H1 (cell line): ENCODE measurements at regions not wholly inside any gene's neighbourhood (a gene's known extent, or its start where the extent isn't known, plus 50 kb on each side); places are given as distances from the start of the nearest gene placed in this dataset.

Experiments used
- CTCF ChIA-PET: fragments of 300-600 bp; sonication (Branson Sonifier 250); formaldehyde crosslinking; loops from one replicate; lab custom pipeline; 2021; ENCODE audit not compliant: partially characterized antibody; lab: Charles Lee
- POLR2A ChIA-PET: fragments of 300-600 bp; sonication (Branson Sonifier 250); formaldehyde crosslinking; loops from one replicate; lab custom pipeline; 2021; ENCODE audit warnings: inconsistent platforms; ENCODE audit not compliant: partially characterized antibody; lab: Charles Lee
- DNase-seq, 2 experiments: peaks; one replicate each; pipeline versions ENCODE4 v3.0.0 to v3.0.0-alpha.2; 2010 to 2022; ENCODE audit warnings: low spot score in 2 of 2, low read depth in 1 of 2, mixed read lengths in 1 of 2
- FAIRE-seq: peaks from 2 replicates; lab custom pipeline; 2011; peaks lifted over from hg19 to GRCh38; lab: Jason Lieb, UNC
- H2AFZ ChIP-seq: 2 replicates; pipeline ENCODE4 v1.8.1; 2012; ENCODE audit warnings: low read length, inconsistent platforms
- H2AK5ac ChIP-seq: 2 replicates; pipeline ENCODE4 v1.6.1; 2013; ENCODE audit warnings: low read depth, low read length
- H2BK120ac ChIP-seq: replicated peaks from 2 replicates; pipeline ENCODE3; 2013; ENCODE audit warnings: low read depth, low read length, inconsistent platforms
- H2BK12ac ChIP-seq: 2 replicates; pipeline ENCODE4 v1.6.1; 2013; ENCODE audit warnings: low read depth, low read length
- H2BK15ac ChIP-seq: 2 replicates; pipeline ENCODE4 v1.6.1; 2013; ENCODE audit warnings: low read length
- H2BK20ac ChIP-seq: 2 replicates; pipeline ENCODE4 v1.6.1; 2013; ENCODE audit warnings: low read length
- H2BK5ac ChIP-seq: 2 replicates; pipeline ENCODE4 v1.6.1; 2013; ENCODE audit warnings: low read depth, low read length
- H3K14ac ChIP-seq: 2 replicates; pipeline ENCODE4 v1.6.1; 2013; ENCODE audit warnings: inconsistent platforms; ENCODE audit not compliant: insufficient read length
- H3K18ac ChIP-seq: 2 replicates; pipeline ENCODE4 v1.6.1; 2013; ENCODE audit warnings: low read length; ENCODE audit errors: extremely low read depth
- H3K23ac ChIP-seq: 2 replicates; pipeline ENCODE4 v1.6.1; 2013; ENCODE audit warnings: inconsistent platforms; ENCODE audit not compliant: insufficient read length
- H3K23me2 ChIP-seq: 2 replicates; pipeline ENCODE4 v1.6.1; 2013; ENCODE audit warnings: low read depth, low read length
- H3K27ac ChIP-seq: 2 replicates; pipeline ENCODE4 v1.6.1; 2011; ENCODE audit warnings: low read depth, low read length, inconsistent platforms
- H3K27me3 ChIP-seq, 4 experiments: replicated peaks in 1 of 4; 1 replicate in 1 of 4; 2 replicates in 3 of 4; pipeline versions ENCODE4 v1.6.1 to v1.8.1; 2011 to 2013; ENCODE audit warnings: low read length in 3 of 4, mild to moderate bottlenecking in 3 of 4, inconsistent platforms in 2 of 4, mixed read lengths in 2 of 4, moderate library complexity in 1 of 4; ENCODE audit not compliant: control insufficient read depth in 3 of 4, insufficient read depth in 3 of 4; ENCODE audit errors: extremely low read depth in 1 of 4
- H3K36me3 ChIP-seq, 4 experiments: 2 replicates each; pipeline versions ENCODE4 v1.6.1 to v1.8.1; 2011 to 2013; ENCODE audit warnings: mild to moderate bottlenecking in 4 of 4, low read length in 3 of 4, moderate library complexity in 2 of 4, control low read depth in 1 of 4, inconsistent platforms in 1 of 4; ENCODE audit not compliant: insufficient read depth in 4 of 4, control insufficient read depth in 2 of 4
- H3K4ac ChIP-seq: replicated peaks from 2 replicates; pipeline ENCODE3; 2013; ENCODE audit warnings: low read length, low read depth, mixed read lengths, inconsistent platforms; ENCODE audit not compliant: insufficient read length
- H3K4me1 ChIP-seq, 4 experiments: replicated peaks in 1 of 4; 1 replicate in 1 of 4; 2 replicates in 3 of 4; pipeline versions ENCODE4 v1.6.1 to v1.8.1; 2011 to 2013; ENCODE audit warnings: low read length in 3 of 4, inconsistent platforms in 2 of 4, mixed read lengths in 1 of 4; ENCODE audit not compliant: insufficient read depth in 4 of 4, control insufficient read depth in 3 of 4
- H3K4me2 ChIP-seq, 2 experiments: 2 replicates each; pipeline versions ENCODE4 v1.6.1 to v1.8.1; 2011 to 2013; ENCODE audit warnings: low read depth in 2 of 2, low read length in 2 of 2, control low read depth in 1 of 2, inconsistent platforms in 1 of 2, mild to moderate bottlenecking in 1 of 2; ENCODE audit not compliant: insufficient read depth in 1 of 2
- H3K4me3 ChIP-seq, 4 experiments: fragments of 200-600, 300-600 bp in 1 of 4; sonication (generic), shearing (Covaris generic), sonication (Bioruptor Twin) in 1 of 4; 2 replicates each; pipeline versions ENCODE4 v1.5.1 to v1.8.1; 2011 to 2016; ENCODE audit warnings: low read length in 4 of 4, low read depth in 3 of 4, control low read depth in 2 of 4, inconsistent platforms in 2 of 4, mild to moderate bottlenecking in 2 of 4, mixed read lengths in 1 of 4, moderate library complexity in 1 of 4; ENCODE audit not compliant: insufficient read depth in 2 of 4; ENCODE audit errors: extremely low read depth in 1 of 4
- H3K56ac ChIP-seq: replicated peaks from 2 replicates; pipeline ENCODE3; 2013; ENCODE audit warnings: low read depth, mild to moderate bottlenecking, mixed read lengths, low read length, inconsistent platforms; ENCODE audit not compliant: insufficient read length
- H3K79me1 ChIP-seq: 2 replicates; pipeline ENCODE4 v1.6.1; 2013; ENCODE audit warnings: low read depth, low read length, control low read depth
- H3K79me2 ChIP-seq, 2 experiments: 2 replicates each; pipeline versions ENCODE4 v1.6.1 to v1.8.1; 2012 to 2013; ENCODE audit warnings: low read length in 2 of 2, mild to moderate bottlenecking in 2 of 2, inconsistent platforms in 1 of 2; ENCODE audit not compliant: insufficient read depth in 2 of 2, control insufficient read depth in 1 of 2
- H3K9ac ChIP-seq, 4 experiments: replicated peaks in 1 of 4; 1 replicate in 1 of 4; 2 replicates in 3 of 4; pipeline versions ENCODE4 v1.6.1 to v1.8.1; 2011 to 2013; ENCODE audit warnings: low read depth in 3 of 4, low read length in 3 of 4, control low read depth in 2 of 4, mild to moderate bottlenecking in 2 of 4, moderate library complexity in 2 of 4, inconsistent platforms in 1 of 4; ENCODE audit errors: extremely low read depth in 1 of 4
- H3K9me3 ChIP-seq, 2 experiments: 2 replicates each; pipeline versions ENCODE4 v1.6.1 to v1.8.1; 2012 to 2013; ENCODE audit warnings: mild to moderate bottlenecking in 2 of 2, moderate library complexity in 2 of 2, control low read depth in 1 of 2, inconsistent platforms in 1 of 2, low read depth in 1 of 2, low read length in 1 of 2, mixed read lengths in 1 of 2; ENCODE audit not compliant: insufficient read depth in 2 of 2
- H4K20me1 ChIP-seq, 2 experiments: replicated peaks in 1 of 2; 2 replicates each; pipeline versions ENCODE3 to v1.8.1; 2011 to 2013; ENCODE audit warnings: inconsistent platforms in 2 of 2, low read length in 2 of 2, mild to moderate bottlenecking in 1 of 2; ENCODE audit not compliant: insufficient read depth in 2 of 2, control insufficient read depth in 1 of 2
- H4K5ac ChIP-seq: 2 replicates; pipeline ENCODE4 v1.6.1; 2013; ENCODE audit warnings: low read length, low read depth, mixed read lengths, inconsistent platforms; ENCODE audit not compliant: insufficient read length
- H4K8ac ChIP-seq: 2 replicates; pipeline ENCODE4 v1.8.0; 2013; ENCODE audit warnings: mild to moderate bottlenecking, moderate library complexity, low read length, inconsistent platforms; ENCODE audit not compliant: insufficient read depth; ENCODE audit errors: extremely low read depth
- H4K91ac ChIP-seq: replicated peaks from 2 replicates; pipeline ENCODE3; 2013; ENCODE audit warnings: low read length, mixed read lengths, inconsistent platforms; ENCODE audit not compliant: insufficient read length
- FOSL1 ChIP-seq: IDR thresholded peaks from 2 replicates; pipeline ENCODE4 v1.6.1; 2011; ENCODE audit warnings: mild to moderate bottlenecking, low read depth, low read length, moderate library complexity; ENCODE audit not compliant: insufficient read depth
- MAX ChIP-seq: IDR thresholded peaks from 2 replicates; pipeline ENCODE4 v1.6.1; 2012; ENCODE audit warnings: inconsistent platforms
- WGBS, 2 experiments: shearing (Covaris generic) in 1 of 2; methylation state at CpG; one replicate each; pipeline versions ENCODE4 v1.1.6 to v1.1.7; 2013 to 2015; ENCODE audit warnings: low lambda C conversion rate in 2 of 2, mixed read lengths in 2 of 2, inconsistent platforms in 1 of 2, low coverage in 1 of 2, missing lambda C conversion rate in 1 of 2; ENCODE audit not compliant: insufficient replicate concordance in 2 of 2, insufficient coverage in 1 of 2, insufficient read length in 1 of 2; ENCODE audit errors: extremely low coverage in 1 of 2, missing lambda C conversion rate in 1 of 2; 5-methylcytosine and 5-hydroxymethylcytosine counted together

GRCh38 chr2:156930423-156930822, 327.1 kb upstream of the GALNT5 start:
- ChIA-PET CTCF (no interaction called here), POLR2A (no interaction called here)
- Histone ChIP-seq H2BK120ac (no peak overlapping the region), H2AK5ac (no peak overlapping the region), H3K4me1 (no peaks in the 10 kb centered on the region), H4K20me1 (no peaks in the 10 kb centered on the region), H3K56ac (no peak overlapping the region), H3K9me3 (peaks cover 15% of the 10 kb centered on the region in 2 experiments; a peak in 3 of 4 replicates), H3K4me3 (no peak overlapping the region), H3K14ac (no peak overlapping the region), H4K8ac (no peak overlapping the region), H3K23me2 (no peaks in the 10 kb centered on the region), H3K9ac (no peak overlapping the region), H2BK12ac (no peak overlapping the region), H2BK5ac (no peak overlapping the region), H3K4ac (no peak overlapping the region), H2AFZ (no peak overlapping the region), H3K27me3 (no peaks in the 10 kb centered on the region), H4K5ac (no peak overlapping the region), H2BK15ac (no peak overlapping the region), H3K36me3 (no peaks in the 10 kb centered on the region; a peak in 1 of 8 replicates), H3K27ac (no peak overlapping the region), H3K4me2 (no peak overlapping the region), H3K79me1 (no peaks in the 10 kb centered on the region), H3K23ac (no peak overlapping the region), H2BK20ac (no peak overlapping the region), H3K79me2 (no peaks in the 10 kb centered on the region), H4K91ac (no peak overlapping the region), H3K18ac (no peak overlapping the region)
- no peak for FAIRE-seq
- DNase-seq, result no peak
- TF ChIP-seq FOSL1 (no peak), MAX (no peak)
- WGBS, 2 experiments, result 93% methylated on average over 2 of the region's 2 CpGs; no CpG with 5 or more reads in 1 of the 2 experiments
